ENCODE measurements at regions not wholly inside any gene's neighbourhood (a gene's known extent, or its start where the extent isn't known, plus 50 kb on each side); places are given as distances from the start of the nearest gene placed in this dataset.
"Not testable (repeated sequence)": the region's sequence is repeated elsewhere in the genome, so short reads cannot be mapped to it uniquely, and the experiment has no call there.

GRCh38 chr7:152504367-152504766 is 68.6 kb upstream of the KMT2C start:
- Mint-ChIP-seq H3K4me3 (no peak overlapping the region), H3K36me3 (ENCODE audit: low read depth) (no peaks in the 10 kb centered on the region), H3K27me3 (ENCODE audit: low read depth) (no peaks in the 10 kb centered on the region), H3K4me1 (ENCODE audit: low read depth) (no peaks in the 10 kb centered on the region), H3K27ac (no peak overlapping the region), H3K9me3 (no peaks in the 10 kb centered on the region)
- no peak for DNase-seq (ENCODE audit: low spot score)

- no peak overlapping the region for H3K27ac Mint-ChIP-seq
- H3K4me1 Mint-ChIP-seq (ENCODE audit: low read depth), result no peaks in the 10 kb centered on the region
- no peaks in the 10 kb centered on the region for H3K36me3 Mint-ChIP-seq (ENCODE audit: low read depth)
- no peak overlapping the region for H3K4me3 Mint-ChIP-seq
- H3K9me3 Mint-ChIP-seq, result no peaks in the 10 kb centered on the region
- no peaks in the 10 kb centered on the region for H3K27me3 Mint-ChIP-seq (ENCODE audit: low read depth)
- DNase-seq (ENCODE audit: low spot score), result no peak
Measured at GRCh38 chr7:152502813-152503790, 67.3 kb upstream of the KMT2C start.

GRCh38 chr7:152501506-152501905 is 65.7 kb upstream of the KMT2C start:
- H3K36me3 Mint-ChIP-seq (ENCODE audit: low read depth), result no peaks in the 10 kb centered on the region
- H3K9me3 Mint-ChIP-seq, result no peaks in the 10 kb centered on the region
- H3K27ac Mint-ChIP-seq, result no peak overlapping the region
- no peaks in the 10 kb centered on the region for H3K27me3 Mint-ChIP-seq (ENCODE audit: low read depth)
- no peaks in the 10 kb centered on the region for H3K4me1 Mint-ChIP-seq (ENCODE audit: low read depth)
- no peak overlapping the region for H3K4me3 Mint-ChIP-seq
- no peak for DNase-seq (ENCODE audit: low spot score)

GRCh38 chr7:152499969-152500368 is 64.2 kb upstream of the KMT2C start:
- not testable (repeated sequence) for H3K4me3 Mint-ChIP-seq, H3K9me3 Mint-ChIP-seq

GRCh38 chr7:152495867-152496266 is 60.1 kb upstream of the KMT2C start:
- no peak overlapping the region for H3K27ac Mint-ChIP-seq
- no peaks in the 10 kb centered on the region for H3K27me3 Mint-ChIP-seq (ENCODE audit: low read depth)
- H3K36me3 Mint-ChIP-seq (ENCODE audit: low read depth), result no peaks in the 10 kb centered on the region
- H3K9me3 Mint-ChIP-seq, result no peaks in the 10 kb centered on the region
- DNase-seq (ENCODE audit: low spot score), result no peak
- H3K4me3 Mint-ChIP-seq, result no peak overlapping the region
- H3K4me1 Mint-ChIP-seq (ENCODE audit: low read depth), result no peaks in the 10 kb centered on the region

More at GRCh38 chr7:152499969-152500368, 64.2 kb upstream of the KMT2C start:
- H3K27me3 Mint-ChIP-seq (ENCODE audit: low read depth); H3K36me3 Mint-ChIP-seq (ENCODE audit: low read depth); H3K4me1 Mint-ChIP-seq (ENCODE audit: low read depth); DNase-seq (ENCODE audit: low spot score); H3K27ac Mint-ChIP-seq: not testable (repeated sequence)

- Mint-ChIP-seq H3K27ac (no peak overlapping the region), H3K4me1 (ENCODE audit: low read depth) (no peaks in the 10 kb centered on the region), H3K9me3 (no peaks in the 10 kb centered on the region), H3K27me3 (ENCODE audit: low read depth) (no peaks in the 10 kb centered on the region), H3K4me3 (no peak overlapping the region), H3K36me3 (ENCODE audit: low read depth) (no peaks in the 10 kb centered on the region)
- no peak for DNase-seq (ENCODE audit: low spot score)
Measured at GRCh38 chr7:152492952-152493351, 57.1 kb upstream of the KMT2C start.

GRCh38 chr7:152489044-152489443 is 53.2 kb upstream of the KMT2C start:
- H3K27ac Mint-ChIP-seq, result no peak overlapping the region
- DNase-seq (ENCODE audit: low spot score), result no peak
- no peak overlapping the region for H3K4me3 Mint-ChIP-seq
- no peaks in the 10 kb centered on the region for H3K36me3 Mint-ChIP-seq (ENCODE audit: low read depth)
- no peaks in the 10 kb centered on the region for H3K27me3 Mint-ChIP-seq (ENCODE audit: low read depth)
- H3K9me3 Mint-ChIP-seq, result no peaks in the 10 kb centered on the region
- no peaks in the 10 kb centered on the region for H3K4me1 Mint-ChIP-seq (ENCODE audit: low read depth)

GRCh38 chr7:152486968-152487367 is 51.2 kb upstream of the KMT2C start:
- Mint-ChIP-seq H3K9me3 (no peaks in the 10 kb centered on the region), H3K36me3 (ENCODE audit: low read depth) (no peaks in the 10 kb centered on the region), H3K27me3 (ENCODE audit: low read depth) (no peaks in the 10 kb centered on the region), H3K4me1 (ENCODE audit: low read depth) (no peaks in the 10 kb centered on the region), H3K27ac (no peak overlapping the region), H3K4me3 (no peak overlapping the region)
- DNase-seq (ENCODE audit: low spot score), result no peak

- H3K27me3 Mint-ChIP-seq (ENCODE audit: low read depth), result no peaks in the 10 kb centered on the region
- H3K4me1 Mint-ChIP-seq (ENCODE audit: low read depth), result no peaks in the 10 kb centered on the region
- H3K27ac Mint-ChIP-seq, result no peak overlapping the region
- DNase-seq (ENCODE audit: low spot score), result no peak
- no peaks in the 10 kb centered on the region for H3K9me3 Mint-ChIP-seq
- H3K4me3 Mint-ChIP-seq, result no peak overlapping the region
- H3K36me3 Mint-ChIP-seq (ENCODE audit: low read depth), result no peaks in the 10 kb centered on the region
Measured at GRCh38 chr7:152485826-152486225, 50.0 kb upstream of the KMT2C start.
